ENCODE measurements at regions not wholly inside any gene's neighbourhood (a gene's known extent, or its start where the extent isn't known, plus 50 kb on each side); places are given as distances from the start of the nearest gene placed in this dataset.

DNA sequence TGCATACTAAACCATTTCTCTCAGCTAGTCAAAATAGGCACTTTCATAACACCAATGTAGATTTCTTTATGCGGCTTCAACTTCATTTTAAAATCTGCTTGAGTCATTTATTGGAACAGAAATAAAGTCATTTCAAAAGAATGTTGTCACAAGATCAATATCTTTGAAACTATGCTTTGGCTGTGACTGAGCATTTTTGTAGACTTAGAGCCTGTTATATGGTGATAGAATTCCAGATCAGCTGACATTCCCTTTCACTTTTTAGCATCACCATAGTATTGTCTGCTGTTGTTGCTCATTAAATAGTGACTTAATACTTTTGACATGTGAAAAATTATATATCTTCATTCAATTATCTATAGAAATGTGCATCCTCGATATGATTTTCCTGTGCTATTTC lies 279.2 kb upstream of the PRR20A start:
- CTCF ChIA-PET (ENCODE audit: partially characterized antibody): no interaction called here
- no peak overlapping the region for H2BK20ac ChIP-seq (ENCODE audit: low read length)
- FAIRE-seq: no peak
- no peak for TF ChIP-seq TAF1 (IDR thresholded peaks at IDR 0.05; ENCODE audit: low read depth, low read length)
- TF ChIP-seq, protein P1, sequence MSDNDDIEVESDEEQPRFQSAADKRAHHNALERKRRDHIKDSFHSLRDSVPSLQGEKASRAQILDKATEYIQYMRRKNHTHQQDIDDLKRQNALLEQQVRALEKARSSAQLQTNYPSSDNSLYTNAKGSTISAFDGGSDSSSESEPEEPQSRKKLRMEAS (IDR thresholded peaks at IDR 0.05): no peak

More for the DNA sequence above, 279.2 kb upstream of the PRR20A start:
- no peak overlapping the region for H3K56ac ChIP-seq (replicated peaks; ENCODE audit: insufficient read length, low read depth, low read length)
- H3K18ac ChIP-seq (ENCODE audit: extremely low read depth, low read length): no peak overlapping the region
- H4K5ac ChIP-seq (ENCODE audit: insufficient read length, low read depth, low read length): no peak overlapping the region
- no peak overlapping the region for H4K91ac ChIP-seq (replicated peaks; ENCODE audit: insufficient read length, low read length)
- no peak overlapping the region for H3K27ac ChIP-seq (ENCODE audit: low read depth, low read length)
- H2AK5ac ChIP-seq (ENCODE audit: low read depth, low read length): no peak overlapping the region
- H3K4me2 ChIP-seq (ENCODE audit: insufficient read depth in 1 of 2, low read depth in 2 of 2, low read length in 2 of 2): no peak overlapping the region
- H3K9me3 ChIP-seq (ENCODE audit: insufficient read depth in 2 of 2, low read depth in 1 of 2, low read length in 1 of 2): no peaks in the 10 kb centered on the region
- no peaks in the 10 kb centered on the region for H3K36me3 ChIP-seq (ENCODE audit: control insufficient read depth in 2 of 4, insufficient read depth in 4 of 4, low read length in 3 of 4)
- no peak overlapping the region for H4K8ac ChIP-seq (ENCODE audit: extremely low read depth, insufficient read depth, low read length)
- peaks cover 0 to 2% (median 0%) of the 10 kb centered on the region in 4 experiments; a peak in 1 of 7 replicates for H3K4me1 ChIP-seq (replicated peaks in 1 of 4; ENCODE audit: control insufficient read depth in 3 of 4, insufficient read depth in 4 of 4, low read length in 3 of 4)
- no peak overlapping the region for H2AFZ ChIP-seq (ENCODE audit: low read length)
- no peaks in the 10 kb centered on the region for H3K27me3 ChIP-seq (replicated peaks in 1 of 4; ENCODE audit: control insufficient read depth in 3 of 4, extremely low read depth in 1 of 4, insufficient read depth in 3 of 4, low read length in 3 of 4)
- H3K23ac ChIP-seq (ENCODE audit: insufficient read length): no peak overlapping the region
- WGBS, 2 experiments (ENCODE audit: extremely low coverage in 1 of 2, insufficient coverage in 1 of 2, insufficient read length in 1 of 2, insufficient replicate concordance in 2 of 2, low coverage in 1 of 2, low lambda C conversion rate in 2 of 2, missing lambda C conversion rate in 1 of 2): 86% methylated on average over 2 of the region's 2 CpGs; no CpG with 5 or more reads in 1 of the 2 experiments
- no peak overlapping the region for H2BK5ac ChIP-seq (ENCODE audit: low read depth, low read length)
- no peak overlapping the region for H3K4ac ChIP-seq (replicated peaks; ENCODE audit: insufficient read length, low read depth, low read length)
- no peak for DNase-seq (ENCODE audit: low read depth in 1 of 2, low spot score in 2 of 2)
- H2BK15ac ChIP-seq (ENCODE audit: low read length): no peak overlapping the region
- no peak overlapping the region for H3K14ac ChIP-seq (ENCODE audit: insufficient read length)
- no peaks in the 10 kb centered on the region for H3K23me2 ChIP-seq (ENCODE audit: low read depth, low read length)
- H2BK120ac ChIP-seq (replicated peaks; ENCODE audit: low read depth, low read length): no peak overlapping the region
- peaks cover 0 to 1% of the 10 kb centered on the region in 2 experiments for H4K20me1 ChIP-seq (replicated peaks in 1 of 2; ENCODE audit: control insufficient read depth in 1 of 2, insufficient read depth in 2 of 2, low read length in 2 of 2)
- H2BK12ac ChIP-seq (ENCODE audit: low read depth, low read length): no peak overlapping the region
- no peaks in the 10 kb centered on the region for H3K79me2 ChIP-seq (ENCODE audit: control insufficient read depth in 1 of 2, insufficient read depth in 2 of 2, low read length in 2 of 2)
- no peak overlapping the region for H3K9ac ChIP-seq (replicated peaks in 1 of 4; ENCODE audit: extremely low read depth in 1 of 4, low read depth in 3 of 4, low read length in 3 of 4)
- no peak overlapping the region for H3K4me3 ChIP-seq (ENCODE audit: extremely low read depth in 1 of 4, insufficient read depth in 2 of 4, low read depth in 3 of 4, low read length in 4 of 4)
- H3K79me1 ChIP-seq (ENCODE audit: low read depth, low read length): no peaks in the 10 kb centered on the region
- POLR2A ChIA-PET (ENCODE audit: partially characterized antibody): no interaction called here

Data from H1 (cell line).